ENCODE measurements at regions not wholly inside any gene's neighbourhood (a gene's known extent, or its start where the extent isn't known, plus 50 kb on each side); places are given as distances from the start of the nearest gene placed in this dataset.
"Not testable (repeated sequence)": the region's sequence is repeated elsewhere in the genome, so short reads cannot be mapped to it uniquely, and the experiment has no call there.

GRCh38 chr4:117692538-117692937 is 341.7 kb upstream of the NDST3 start:
- Mint-ChIP-seq H3K36me3 (peaks cover 0 to 8% (median 0%) of the 10 kb centered on the region in 3 donors), H3K4me3 (no peak overlapping the region), H3K27ac (no peak overlapping the region), H3K9me3 (peaks cover 0 to 19% (median 11%) of the 10 kb centered on the region in 9 donors), H3K27me3 (no peaks in the 10 kb centered on the region), H3K4me1 (no peaks in the 10 kb centered on the region)
- POLR2A ChIA-PET: no interaction called here
- DNase-seq (no peak), ATAC-seq (no peak)

- no peak overlapping the region for H3K27ac Mint-ChIP-seq
- no peak for ATAC-seq
Observed at GRCh38 chr4:117699595-117699994, 334.7 kb upstream of the NDST3 start.

GRCh38 chr4:117700111-117700892 is 334.0 kb upstream of the NDST3 start:
- DNase-seq (no peak), ATAC-seq (no peak)
- POLR2A ChIA-PET: no interaction called here
- Mint-ChIP-seq H3K9me3 (peaks cover 0 to 35% (median 4%) of the 10 kb centered on the region in 9 donors), H3K27me3 (no peaks in the 10 kb centered on the region), H3K36me3 (no peaks in the 10 kb centered on the region), H3K4me1 (no peaks in the 10 kb centered on the region), H3K27ac (no peak overlapping the region), H3K4me3 (no peak overlapping the region)

More at GRCh38 chr4:117699595-117699994, 334.7 kb upstream of the NDST3 start:
- H3K27me3 Mint-ChIP-seq: no peaks in the 10 kb centered on the region
- no peak overlapping the region for H3K4me3 Mint-ChIP-seq
- no peaks in the 10 kb centered on the region for H3K4me1 Mint-ChIP-seq
- DNase-seq: no peak
- peaks cover 0 to 32% (median 4%) of the 10 kb centered on the region in 9 donors for H3K9me3 Mint-ChIP-seq
- H3K36me3 Mint-ChIP-seq: no peaks in the 10 kb centered on the region
- POLR2A ChIA-PET: no interaction called here

DNA sequence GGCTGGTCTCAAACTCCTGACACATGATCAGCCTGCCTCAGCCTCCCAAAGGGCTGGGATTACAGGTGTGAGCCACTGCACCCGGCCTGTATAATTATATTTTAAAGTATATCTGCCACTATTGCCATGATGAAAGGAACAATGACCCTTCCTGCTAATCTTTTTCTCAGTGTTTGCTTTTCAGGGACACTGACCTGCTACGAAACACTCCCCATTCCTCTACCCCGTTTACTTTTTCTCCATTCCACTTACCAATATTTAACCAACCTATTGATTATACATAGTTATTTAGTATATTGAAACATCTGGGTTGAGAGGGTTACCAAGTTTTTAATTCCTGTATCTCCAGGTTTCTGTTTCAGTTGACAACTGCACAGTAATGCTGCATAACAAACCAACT is 331.9 kb upstream of the NDST3 start:
- no peaks in the 10 kb centered on the region for H3K4me1 Mint-ChIP-seq
- POLR2A ChIA-PET: no interaction called here
- ATAC-seq (no peak), DNase-seq (no peak)
- H3K9me3 Mint-ChIP-seq: peaks cover 0 to 22% (median 2%) of the 10 kb centered on the region in 9 donors
- H3K4me3 Mint-ChIP-seq: no peak overlapping the region
- no peaks in the 10 kb centered on the region for H3K27me3 Mint-ChIP-seq
- H3K36me3 Mint-ChIP-seq: no peaks in the 10 kb centered on the region
- no peak overlapping the region for H3K27ac Mint-ChIP-seq

DNA sequence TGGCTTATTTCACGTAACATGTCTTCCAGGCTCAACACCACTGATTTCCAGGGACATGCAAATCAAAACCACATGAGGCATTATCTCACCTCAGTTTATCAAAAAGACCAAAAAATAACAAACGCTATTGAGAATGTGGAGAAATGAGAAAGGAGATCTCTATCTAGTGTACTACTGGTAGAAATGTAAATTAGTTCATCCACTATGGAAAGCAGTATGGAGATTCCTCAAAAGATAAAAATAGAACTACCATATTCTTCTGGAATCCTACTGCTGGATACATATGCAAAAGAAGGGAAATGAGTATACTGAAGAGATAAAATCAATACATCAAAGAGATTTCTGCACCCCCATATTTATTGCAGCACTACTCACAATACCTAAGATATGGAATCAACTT is 329.6 kb upstream of the NDST3 start:
- DNase-seq (no peak), ATAC-seq (no peak)
- POLR2A ChIA-PET: no interaction called here
- H3K27ac Mint-ChIP-seq: no peak overlapping the region
- no peaks in the 10 kb centered on the region for H3K27me3 Mint-ChIP-seq
- H3K9me3 Mint-ChIP-seq: peaks cover 0 to 22% (median 8%) of the 10 kb centered on the region in 9 donors
- H3K4me1 Mint-ChIP-seq: no peaks in the 10 kb centered on the region
- no peak overlapping the region for H3K4me3 Mint-ChIP-seq
- peaks cover 0 to 12% (median 0%) of the 10 kb centered on the region in 3 donors for H3K36me3 Mint-ChIP-seq

- Mint-ChIP-seq H3K9me3 (peaks cover 0 to 20% (median 0%) of the 10 kb centered on the region in 9 donors), H3K27ac (no peak overlapping the region), H3K27me3 (no peaks in the 10 kb centered on the region), H3K36me3 (no peaks in the 10 kb centered on the region), H3K4me3 (no peak overlapping the region), H3K4me1 (peaks cover 0 to 2% (median 0%) of the 10 kb centered on the region in 4 donors)
- no peak for ATAC-seq
- no peak for DNase-seq
- POLR2A ChIA-PET: no interaction called here
Observed at GRCh38 chr4:117740736-117741135, 293.6 kb upstream of the NDST3 start.

- H3K4me3 Mint-ChIP-seq, H3K4me1 Mint-ChIP-seq, H3K27ac Mint-ChIP-seq, H3K27me3 Mint-ChIP-seq, H3K36me3 Mint-ChIP-seq, DNase-seq, POLR2A ChIA-PET, H3K9me3 Mint-ChIP-seq, ATAC-seq: not testable (repeated sequence)
Observed at GRCh38 chr4:117745379-117745778, 288.9 kb upstream of the NDST3 start.

DNA sequence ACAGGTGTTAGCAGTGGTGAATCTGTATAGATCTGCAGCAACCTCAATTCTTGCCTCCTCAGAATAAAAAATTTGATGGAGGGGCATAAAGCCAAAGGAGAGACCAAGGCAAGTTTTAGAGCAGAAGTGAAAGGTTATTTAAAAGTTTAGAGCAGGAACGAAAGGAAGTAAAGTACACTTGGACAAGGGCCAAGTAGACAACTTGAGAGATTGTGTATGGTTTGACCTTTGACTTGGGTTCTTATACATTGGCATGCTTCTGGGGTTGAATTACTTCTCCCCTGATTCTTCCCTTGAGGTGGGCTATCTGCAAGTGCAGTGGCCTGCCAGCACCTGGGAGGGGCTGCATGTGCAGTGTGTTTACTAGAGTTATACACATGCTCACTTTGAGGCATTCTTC is 278.8 kb upstream of the NDST3 start:
- Mint-ChIP-seq H3K27ac (no peak overlapping the region), H3K4me1 (no peaks in the 10 kb centered on the region), H3K9me3 (peaks cover 0 to 28% (median 12%) of the 10 kb centered on the region in 9 donors), H3K27me3 (peaks cover 0 to 3% (median 0%) of the 10 kb centered on the region in 5 donors), H3K4me3 (no peak overlapping the region), H3K36me3 (peaks cover 0 to 6% (median 0%) of the 10 kb centered on the region in 3 donors)
- DNase-seq (no peak), ATAC-seq (no peak)
- POLR2A ChIA-PET: no interaction called here

GRCh38 chr4:117768610-117769009 is 265.7 kb upstream of the NDST3 start:
- Mint-ChIP-seq H3K4me3 (no peak overlapping the region), H3K27ac (no peak overlapping the region), H3K27me3 (no peaks in the 10 kb centered on the region), H3K36me3 (no peaks in the 10 kb centered on the region), H3K9me3 (no peaks in the 10 kb centered on the region), H3K4me1 (no peaks in the 10 kb centered on the region)
- POLR2A ChIA-PET: no interaction called here
- DNase-seq (no peak), ATAC-seq (no peak)

- DNase-seq (no peak), ATAC-seq (no peak)
- Mint-ChIP-seq H3K9me3 (no peaks in the 10 kb centered on the region), H3K4me1 (no peaks in the 10 kb centered on the region), H3K4me3 (no peak overlapping the region), H3K36me3 (no peaks in the 10 kb centered on the region), H3K27ac (no peak overlapping the region), H3K27me3 (no peaks in the 10 kb centered on the region)
- POLR2A ChIA-PET: no interaction called here
Observed at GRCh38 chr4:117770269-117771102, 263.8 kb upstream of the NDST3 start.

DNA sequence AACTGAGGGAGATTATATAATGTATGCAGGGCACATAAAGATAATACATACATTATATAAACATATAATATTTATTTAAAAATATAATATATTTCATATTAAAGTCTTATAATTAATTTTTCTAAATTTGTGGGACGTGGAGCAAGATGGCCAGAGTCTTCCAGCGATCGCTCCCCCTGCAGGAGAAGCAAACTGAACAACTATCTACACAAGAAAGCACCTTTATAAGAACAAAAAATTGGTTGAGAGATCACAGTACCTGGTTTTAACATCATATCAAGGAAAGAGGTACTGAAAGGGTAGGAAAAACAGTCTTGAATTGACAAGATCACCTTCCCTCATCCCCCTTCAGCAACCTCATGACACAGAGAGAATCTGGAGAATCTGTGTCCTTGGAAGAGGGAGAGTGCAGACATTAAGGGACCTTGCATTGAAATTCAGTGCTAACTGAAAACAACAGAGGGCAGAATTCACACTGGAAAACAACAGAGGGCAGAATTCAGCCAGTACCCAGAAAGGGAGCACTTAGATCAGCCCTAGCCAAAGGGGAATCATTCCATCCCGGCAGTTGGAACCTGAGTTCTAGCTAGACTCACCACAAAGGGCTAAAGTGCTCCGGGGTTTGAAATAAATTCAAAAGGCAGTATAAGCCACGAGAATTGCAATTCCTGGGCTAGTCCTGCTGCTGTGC is 262.5 kb upstream of the NDST3 start:
- no peaks in the 10 kb centered on the region for H3K4me1 Mint-ChIP-seq
- H3K9me3 Mint-ChIP-seq: peaks cover 0 to 3% (median 0%) of the 10 kb centered on the region in 9 donors
- H3K27me3 Mint-ChIP-seq: no peaks in the 10 kb centered on the region
- DNase-seq: no peak
- POLR2A ChIA-PET: no interaction called here
- H3K4me3 Mint-ChIP-seq: no peak overlapping the region
- ATAC-seq: no peak
- no peak overlapping the region for H3K27ac Mint-ChIP-seq
- no peaks in the 10 kb centered on the region for H3K36me3 Mint-ChIP-seq

DNA sequence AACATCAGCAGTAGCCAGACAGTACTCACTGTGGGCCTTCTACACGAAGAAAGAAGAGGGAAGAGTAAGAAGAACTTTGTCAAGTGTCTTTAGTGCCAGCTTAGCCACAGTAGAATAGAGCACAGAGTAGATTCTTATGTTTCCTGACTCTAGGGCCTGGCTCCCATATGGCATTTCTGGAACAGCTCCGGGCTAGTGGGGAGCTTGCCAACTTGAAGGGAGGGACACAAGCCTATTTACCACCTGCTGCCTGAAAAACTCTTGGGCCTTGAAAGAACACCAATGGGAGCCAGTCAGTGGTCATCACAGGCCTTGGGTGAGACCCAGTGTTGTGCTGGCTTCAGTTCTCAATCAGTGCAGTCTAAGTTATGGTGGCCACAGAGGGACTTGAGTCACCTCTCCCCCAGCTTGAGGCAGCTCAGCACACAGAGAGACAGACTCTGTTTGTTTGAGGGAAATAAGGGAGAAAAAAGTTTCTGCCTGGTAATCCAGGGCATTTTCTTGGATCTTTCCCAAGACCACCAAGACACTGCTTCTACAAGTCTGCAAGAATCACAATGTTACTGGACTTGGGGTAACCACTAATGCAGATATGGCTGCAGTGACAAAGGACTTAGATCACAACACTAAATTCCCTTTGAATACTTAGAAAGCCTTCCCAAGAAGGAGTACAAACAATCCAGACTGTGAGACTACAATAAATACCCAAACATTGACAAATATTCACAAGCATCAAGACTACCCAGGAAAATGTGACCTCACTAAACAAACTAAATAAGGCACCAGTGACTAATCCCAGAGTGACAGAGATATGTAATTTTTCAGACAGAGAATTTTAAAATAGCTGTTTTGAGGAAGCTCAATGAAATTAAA is 261.0 kb upstream of the NDST3 start:
- no peaks in the 10 kb centered on the region for H3K27me3 Mint-ChIP-seq
- no peak for ATAC-seq
- POLR2A ChIA-PET: no interaction called here
- H3K4me3 Mint-ChIP-seq: no peak overlapping the region
- H3K9me3 Mint-ChIP-seq: peaks cover 0 to 3% (median 0%) of the 10 kb centered on the region in 9 donors
- H3K4me1 Mint-ChIP-seq: no peaks in the 10 kb centered on the region
- H3K36me3 Mint-ChIP-seq: no peaks in the 10 kb centered on the region
- no peak for DNase-seq
- no peak overlapping the region for H3K27ac Mint-ChIP-seq

Data from naive thymus-derived CD8-positive, alpha-beta T cell (primary cell).